DMS 273 (cell line): ENCODE measurements at regions not wholly inside any gene's neighbourhood (a gene's known extent, or its start where the extent isn't known, plus 50 kb on each side); places are given as distances from the start of the nearest gene placed in this dataset.
"Not testable (repeated sequence)": the region's sequence is repeated elsewhere in the genome, so short reads cannot be mapped to it uniquely, and the experiment has no call there.

Source experiments
- DNase-seq: peaks from one replicate; lab custom pipeline; 2025; ENCODE audit not compliant: unreplicated experiment; lab: John Stamatoyannopoulos, UW

DNA sequence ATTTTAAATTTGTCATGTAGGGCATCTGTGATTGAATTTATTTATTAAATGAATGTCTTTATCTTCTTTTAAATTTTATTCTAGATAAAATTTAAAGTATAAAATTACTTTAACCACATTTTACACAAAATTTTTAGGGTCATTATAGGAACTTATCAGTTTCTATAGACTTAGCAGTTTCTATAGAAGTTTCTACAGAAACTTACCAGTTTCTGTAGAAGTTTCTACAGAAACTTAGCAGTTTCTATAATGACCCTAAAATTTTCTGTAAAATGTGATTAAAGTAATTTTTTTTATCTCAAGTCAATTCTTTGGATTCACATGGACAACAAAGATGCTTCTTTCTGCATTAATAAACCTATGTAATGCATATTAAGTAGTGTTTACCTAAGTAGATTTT, 565.9 kb upstream of the TECRL start:
- no peak for DNase-seq

- no peak for DNase-seq
These were observed 559.8 kb upstream of the TECRL start for GRCh38 chr4:64969081-64969480.

GRCh38 chr4:64967286-64967685, 558.0 kb upstream of the TECRL start:
- no peak for DNase-seq

- no peak for DNase-seq
These were observed 551.3 kb upstream of the TECRL start for GRCh38 chr4:64960516-64960915.

- no peak for DNase-seq
These were observed 531.4 kb upstream of the TECRL start for GRCh38 chr4:64940698-64941097.

DNA sequence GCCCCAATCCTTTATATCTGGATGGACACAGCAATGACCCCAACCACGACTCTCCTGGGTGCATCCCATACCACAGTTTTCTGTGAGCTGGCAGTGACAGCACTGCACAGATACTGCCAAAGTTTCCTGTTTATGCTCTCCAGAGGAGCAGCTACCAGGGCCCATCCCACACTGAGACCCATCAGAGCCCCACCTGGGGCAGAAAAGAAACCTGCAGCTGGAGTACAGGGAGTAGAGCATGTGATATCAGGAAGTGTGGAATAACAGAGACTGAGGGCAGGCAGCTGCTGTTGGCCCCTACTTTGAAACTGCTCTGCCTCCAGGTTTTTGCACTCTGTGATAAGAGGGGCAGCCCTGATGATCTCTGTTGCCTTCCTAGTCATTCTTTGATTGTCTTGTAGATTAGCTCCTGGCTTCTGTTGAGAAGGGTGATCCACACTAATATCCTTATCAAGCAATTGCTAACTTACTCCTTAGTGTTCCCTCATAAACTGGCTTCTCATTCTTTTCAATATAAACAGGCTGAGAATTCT, 526.3 kb upstream of the TECRL start:
- no peak for DNase-seq

DNA sequence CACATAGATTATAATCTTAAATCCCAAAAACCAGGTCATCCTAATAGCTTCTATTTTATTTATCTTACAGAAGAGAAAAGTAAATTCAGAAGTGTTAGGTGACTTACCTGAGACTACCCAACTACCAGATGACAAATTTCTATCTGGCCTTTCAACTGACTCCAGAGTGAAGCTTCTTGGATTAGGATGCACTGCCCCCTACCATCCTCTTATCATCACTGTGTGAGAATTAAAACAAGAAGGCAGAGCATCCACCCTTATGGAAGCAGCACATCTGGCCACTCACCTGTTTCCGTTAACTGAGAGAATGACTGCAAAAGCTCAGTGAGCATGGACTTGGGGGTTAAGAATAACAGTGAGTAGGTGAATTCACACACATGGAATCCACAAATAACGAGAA, 502.6 kb upstream of the TECRL start:
- peak; percentile 7 for DNase-seq

DNA sequence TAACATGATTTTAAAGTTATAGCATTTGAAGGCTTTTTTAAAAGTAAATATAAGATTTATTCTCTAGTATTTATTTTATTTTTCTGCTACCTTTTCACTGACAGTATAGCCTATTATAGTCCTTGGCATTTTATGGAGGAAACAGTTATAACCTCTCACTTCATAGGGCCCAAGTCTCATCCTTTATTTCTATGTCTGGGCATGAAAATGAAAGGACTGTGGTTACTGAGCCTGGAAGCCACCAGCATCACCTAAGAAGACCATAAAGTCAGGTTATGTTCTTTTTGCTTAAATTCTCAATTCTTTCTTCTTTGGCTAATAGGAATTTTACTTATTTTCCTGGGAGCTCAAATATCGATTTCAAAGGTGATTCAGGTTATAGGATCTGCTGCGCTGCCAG, 494.7 kb upstream of the TECRL start:
- DNase-seq = no peak

- DNase-seq = no peak
These were observed 490.3 kb upstream of the TECRL start for GRCh38 chr4:64899563-64899962.

GRCh38 chr4:64899030-64899429, 489.8 kb upstream of the TECRL start:
- DNase-seq = not testable (repeated sequence)

DNA sequence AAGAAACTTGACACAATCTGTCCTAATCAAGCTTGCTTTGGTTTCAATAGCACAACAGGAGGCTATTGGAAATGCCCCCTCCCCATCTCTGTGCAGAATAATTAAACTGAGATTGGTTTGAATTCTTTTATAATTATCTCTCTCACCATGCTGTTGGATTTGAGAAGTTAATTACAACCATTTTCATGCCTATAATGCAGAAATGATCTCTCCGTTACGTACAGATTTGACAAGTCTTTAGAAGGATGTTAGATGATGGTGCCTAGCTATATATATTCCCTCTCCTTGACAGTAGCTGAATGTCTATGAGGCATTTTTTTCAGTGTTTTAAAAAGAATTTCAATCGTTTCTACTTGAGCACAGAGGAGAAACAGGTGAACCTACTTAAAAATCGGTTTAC, 488.4 kb upstream of the TECRL start:
- no peak for DNase-seq

DNA sequence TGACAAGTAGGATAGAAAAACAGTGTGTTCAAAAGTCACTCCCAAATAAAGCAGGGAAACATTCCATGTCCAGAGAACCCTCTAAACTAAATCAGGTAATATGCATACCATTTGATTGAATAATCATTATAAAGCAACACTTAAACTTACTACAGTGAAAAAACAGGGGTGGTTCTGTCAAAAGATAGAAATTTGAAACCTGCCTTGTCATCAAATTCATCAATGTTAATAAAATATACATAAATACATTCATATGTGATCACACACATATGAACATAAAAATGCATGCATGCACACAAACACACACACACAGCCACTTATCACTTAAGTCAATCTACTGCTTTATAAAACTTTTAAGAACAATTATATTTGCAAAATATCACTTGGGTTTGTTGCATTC, 485.8 kb upstream of the TECRL start:
- no peak for DNase-seq

- no peak for DNase-seq
These were observed 484.0 kb upstream of the TECRL start for GRCh38 chr4:64893205-64893604.

DNA sequence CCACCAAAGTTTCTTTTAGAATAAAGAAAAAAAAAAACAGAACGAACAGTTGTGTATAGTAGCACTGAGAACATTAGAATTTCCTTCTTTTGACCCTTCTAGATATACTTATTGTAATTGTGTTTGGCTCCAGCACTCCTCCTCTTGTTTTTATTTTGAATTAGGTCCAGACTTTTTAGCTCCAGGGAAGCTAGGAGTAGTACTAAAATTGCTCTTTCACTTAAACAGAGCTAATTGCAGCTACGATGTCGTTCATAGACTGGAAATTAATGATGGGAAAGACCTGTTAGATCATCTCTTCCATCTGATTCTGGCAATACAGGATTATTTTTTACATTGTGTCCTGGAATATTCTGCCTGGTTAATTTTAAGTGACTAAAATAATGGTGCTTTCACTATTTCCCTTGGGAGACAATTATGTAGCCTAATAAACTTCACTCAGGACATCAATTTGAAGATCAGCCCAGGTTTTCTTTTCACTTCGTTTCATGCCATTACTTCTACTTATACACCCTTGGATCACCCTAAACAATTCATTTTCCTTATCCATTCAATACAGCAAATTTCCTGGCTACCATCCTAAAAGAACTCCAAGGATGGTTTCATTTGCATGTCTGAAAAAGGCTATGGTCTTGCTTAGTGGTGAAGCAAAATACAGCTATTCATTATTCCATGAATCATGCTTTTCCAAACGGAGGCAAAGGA, 480.8 kb upstream of the TECRL start:
- DNase-seq = peak; percentile 2

GRCh38 chr4:64883087-64883807, 474.0 kb upstream of the TECRL start:
- DNase-seq = no peak

DNA sequence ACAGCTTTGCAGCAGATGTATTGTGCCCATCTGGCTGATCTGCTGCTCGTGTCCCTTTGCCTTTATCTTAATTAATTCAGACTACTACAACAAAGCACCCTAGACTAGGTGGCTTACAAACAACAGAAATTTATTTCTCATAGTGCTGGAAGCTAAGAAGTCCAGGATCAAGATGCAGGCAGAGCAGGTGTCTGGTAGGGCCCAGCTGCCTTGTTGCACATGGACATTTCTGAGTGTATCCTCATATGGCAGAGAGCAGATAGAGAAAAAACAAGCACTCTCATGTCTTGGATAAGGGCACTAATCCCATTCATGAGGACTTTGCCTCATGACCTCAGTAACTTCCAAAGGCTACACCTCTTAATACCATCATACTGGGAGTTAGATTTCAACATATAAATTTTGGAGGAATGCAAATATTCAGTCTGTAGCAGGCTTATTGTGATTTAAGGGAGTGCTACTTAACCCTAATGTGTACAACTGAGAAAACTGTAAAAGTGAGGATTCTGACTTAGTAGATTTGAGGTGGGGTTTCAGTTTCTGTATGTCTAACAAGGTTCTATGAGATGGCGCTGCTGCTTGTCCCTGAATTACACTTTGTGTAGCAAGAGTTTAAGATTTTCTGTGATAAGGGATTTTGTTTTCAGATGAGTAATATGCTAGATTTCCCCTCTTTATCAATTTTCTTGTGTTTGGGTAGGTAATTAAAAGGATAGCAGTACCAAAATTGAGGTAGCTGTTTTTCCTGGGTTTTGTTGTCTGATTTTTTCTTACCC, 473.2 kb upstream of the TECRL start:
- peak; percentile 63 for DNase-seq

- no peak for DNase-seq
These were observed 471.3 kb upstream of the TECRL start for GRCh38 chr4:64880557-64880956.

DNA sequence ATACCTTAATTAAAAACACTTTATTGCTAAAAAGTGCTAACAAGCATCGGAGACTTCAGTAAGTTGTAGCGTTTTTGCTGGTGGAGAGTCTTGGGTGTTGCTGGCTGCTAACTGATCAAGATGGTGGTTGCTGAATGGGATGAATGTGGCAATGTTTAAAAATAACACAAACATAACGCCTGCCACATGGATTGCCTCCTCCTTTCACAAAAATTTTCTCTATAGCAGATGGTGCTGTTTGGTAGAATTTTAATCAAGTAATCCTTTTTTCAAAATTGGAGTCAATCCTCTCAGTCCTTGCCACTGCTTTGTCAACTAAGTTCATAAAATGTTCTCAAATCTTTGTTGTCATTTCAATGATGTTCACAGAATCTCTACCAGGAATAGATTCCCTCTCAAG, 466.8 kb upstream of the TECRL start:
- DNase-seq = peak; percentile 14

- DNase-seq = no peak
These were observed 461.3 kb upstream of the TECRL start for GRCh38 chr4:64870558-64870957.

GRCh38 chr4:64857815-64858214, 448.6 kb upstream of the TECRL start:
- DNase-seq = no peak

- no peak for DNase-seq
These were observed 447.9 kb upstream of the TECRL start for GRCh38 chr4:64857198-64857597.

- no peak for DNase-seq
These were observed 437.2 kb upstream of the TECRL start for GRCh38 chr4:64846417-64846816.
